ENCODE measurements at regions not wholly inside any gene's neighbourhood (a gene's known extent, or its start where the extent isn't known, plus 50 kb on each side); places are given as distances from the start of the nearest gene placed in this dataset.

DNA sequence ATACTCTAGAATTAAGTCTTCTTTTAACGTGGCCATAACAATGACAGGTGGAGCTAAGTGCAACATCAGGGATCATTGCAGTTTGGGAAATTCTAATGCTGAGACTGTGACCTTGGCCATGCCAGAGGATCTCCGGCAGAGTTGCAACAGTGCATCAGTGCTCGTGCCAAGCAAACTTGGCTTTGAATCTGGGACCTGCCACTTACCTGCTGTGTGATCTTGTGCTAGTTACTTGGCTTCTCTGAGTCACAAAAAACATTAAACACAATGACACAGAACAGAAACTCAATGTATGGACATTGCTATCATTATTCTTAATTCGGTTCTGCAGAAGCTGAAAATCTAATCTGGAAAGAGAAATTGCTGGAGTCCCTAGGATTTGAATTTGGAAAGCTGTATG is 435.5 kb upstream of the CCL2 start:
- H3K4me3 Mint-ChIP-seq: no peak overlapping the region

DNA sequence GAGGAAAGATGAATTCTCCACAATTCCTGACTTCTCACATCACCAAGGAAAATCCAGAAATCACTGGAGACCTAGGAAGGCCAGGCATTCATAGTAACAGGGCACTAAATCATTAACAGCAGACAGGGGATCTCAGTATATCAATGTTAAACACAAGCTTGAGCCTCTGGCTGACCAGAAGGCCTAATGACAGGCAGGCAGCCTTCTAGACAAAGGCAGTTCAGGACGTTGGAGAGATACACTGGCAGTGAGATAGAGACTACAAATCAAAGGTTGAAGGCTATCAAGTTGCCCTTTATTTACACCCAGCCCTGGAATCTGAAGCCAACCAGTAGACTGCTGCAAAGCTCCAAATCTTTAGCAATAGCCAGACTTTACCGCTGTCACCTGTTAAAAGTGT is 422.8 kb upstream of the CCL2 start:
- 14% methylated on average over 1 of the region's 2 CpGs for WGBS (ENCODE audit: insufficient coverage)

More for the DNA sequence above, 435.5 kb upstream of the CCL2 start:
- intact Hi-C loops (cut with micrococcal nuclease): no loop called here
- WGBS (ENCODE audit: insufficient coverage): 81% methylated on average over 3 of the region's 4 CpGs
- Histone ChIP-seq H3K9ac (ENCODE audit: insufficient read depth, low read length, poor library complexity, severe bottlenecking) (no peak overlapping the region), H3K4me3 (replicated peaks in 1 of 3; ENCODE audit: low read depth in 2 of 3, low read length in 3 of 3) (no peak overlapping the region), H4K20me1 (ENCODE audit: insufficient read depth, low read length) (no peaks in the 10 kb centered on the region), H3K36me3 (replicated peaks in 1 of 2; ENCODE audit: control insufficient read depth in 1 of 2, insufficient read depth in 2 of 2, low read length in 2 of 2) (no peaks in the 10 kb centered on the region), H3K9me3 (replicated peaks in 1 of 2; ENCODE audit: control insufficient read depth in 1 of 2, insufficient read depth in 1 of 2, low read length in 2 of 2) (no peaks in the 10 kb centered on the region), H2AFZ (ENCODE audit: insufficient read depth, low read depth, low read length, poor library complexity, severe bottlenecking) (no peak overlapping the region), H3K79me2 (ENCODE audit: insufficient read depth, low read length) (no peaks in the 10 kb centered on the region), H3K4me2 (replicated peaks; ENCODE audit: extremely low read depth, low read length, poor library complexity, severe bottlenecking) (no peak overlapping the region), H3K27ac (ENCODE audit: low read depth in 1 of 2, low read length in 2 of 2) (no peak overlapping the region), H3K27me3 (ENCODE audit: control insufficient read depth in 2 of 2, insufficient read depth in 2 of 2, low read length in 2 of 2) (peaks cover 3 to 4% of the 10 kb centered on the region in 2 donors), H3K4me1 (ENCODE audit: control insufficient read depth in 1 of 2, insufficient read depth in 2 of 2, low read length in 2 of 2) (no peaks in the 10 kb centered on the region)
- peaks cover 0 to 7% (median 3%) of the 10 kb centered on the region in 3 donors for H3K27me3 Mint-ChIP-seq (ENCODE audit: low read depth in 3 of 3)
- no peaks in the 10 kb centered on the region for H3K4me1 Mint-ChIP-seq
- DNase-seq: no peak
- H3K36me3 Mint-ChIP-seq: no peaks in the 10 kb centered on the region
- TF ChIP-seq, protein P1, sequence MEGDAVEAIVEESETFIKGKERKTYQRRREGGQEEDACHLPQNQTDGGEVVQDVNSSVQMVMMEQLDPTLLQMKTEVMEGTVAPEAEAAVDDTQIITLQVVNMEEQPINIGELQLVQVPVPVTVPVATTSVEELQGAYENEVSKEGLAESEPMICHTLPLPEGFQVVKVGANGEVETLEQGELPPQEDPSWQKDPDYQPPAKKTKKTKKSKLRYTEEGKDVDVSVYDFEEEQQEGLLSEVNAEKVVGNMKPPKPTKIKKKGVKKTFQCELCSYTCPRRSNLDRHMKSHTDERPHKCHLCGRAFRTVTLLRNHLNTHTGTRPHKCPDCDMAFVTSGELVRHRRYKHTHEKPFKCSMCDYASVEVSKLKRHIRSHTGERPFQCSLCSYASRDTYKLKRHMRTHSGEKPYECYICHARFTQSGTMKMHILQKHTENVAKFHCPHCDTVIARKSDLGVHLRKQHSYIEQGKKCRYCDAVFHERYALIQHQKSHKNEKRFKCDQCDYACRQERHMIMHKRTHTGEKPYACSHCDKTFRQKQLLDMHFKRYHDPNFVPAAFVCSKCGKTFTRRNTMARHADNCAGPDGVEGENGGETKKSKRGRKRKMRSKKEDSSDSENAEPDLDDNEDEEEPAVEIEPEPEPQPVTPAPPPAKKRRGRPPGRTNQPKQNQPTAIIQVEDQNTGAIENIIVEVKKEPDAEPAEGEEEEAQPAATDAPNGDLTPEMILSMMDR (IDR thresholded peaks at IDR 0.05): no peak
- peaks cover 0 to 2% (median 0%) of the 10 kb centered on the region in 7 donors for H3K9me3 Mint-ChIP-seq
- H3K27ac Mint-ChIP-seq: no peak overlapping the region

More for the DNA sequence above, 422.8 kb upstream of the CCL2 start:
- TF ChIP-seq, protein P1 (IDR thresholded peaks at IDR 0.05): no peak
- Histone ChIP-seq H3K4me2 (replicated peaks; ENCODE audit: extremely low read depth, low read length, poor library complexity, severe bottlenecking) (no peak overlapping the region), H3K36me3 (replicated peaks in 1 of 2; ENCODE audit: control insufficient read depth in 1 of 2, insufficient read depth in 2 of 2, low read length in 2 of 2) (no peaks in the 10 kb centered on the region), H2AFZ (ENCODE audit: insufficient read depth, low read depth, low read length, poor library complexity, severe bottlenecking) (no peak overlapping the region), H4K20me1 (ENCODE audit: insufficient read depth, low read length) (no peaks in the 10 kb centered on the region), H3K9ac (ENCODE audit: insufficient read depth, low read length, poor library complexity, severe bottlenecking) (no peak overlapping the region), H3K79me2 (ENCODE audit: insufficient read depth, low read length) (no peaks in the 10 kb centered on the region), H3K4me1 (ENCODE audit: control insufficient read depth in 1 of 2, insufficient read depth in 2 of 2, low read length in 2 of 2) (no peaks in the 10 kb centered on the region), H3K9me3 (replicated peaks in 1 of 2; ENCODE audit: control insufficient read depth in 1 of 2, insufficient read depth in 1 of 2, low read length in 2 of 2) (no peaks in the 10 kb centered on the region), H3K27ac (ENCODE audit: low read depth in 1 of 2, low read length in 2 of 2) (no peak overlapping the region), H3K27me3 (ENCODE audit: control insufficient read depth in 2 of 2, insufficient read depth in 2 of 2, low read length in 2 of 2) (no peaks in the 10 kb centered on the region), H3K4me3 (replicated peaks in 1 of 3; ENCODE audit: low read depth in 2 of 3, low read length in 3 of 3) (no peak overlapping the region)
- peaks cover 0 to 2% (median 0%) of the 10 kb centered on the region in 7 donors for H3K9me3 Mint-ChIP-seq
- no peaks in the 10 kb centered on the region for H3K4me1 Mint-ChIP-seq
- DNase-seq: no peak
- intact Hi-C loops (cut with micrococcal nuclease): no loop called here
- H3K36me3 Mint-ChIP-seq: no peaks in the 10 kb centered on the region
- H3K27me3 Mint-ChIP-seq (ENCODE audit: low read depth in 3 of 3): peaks cover 0 to 7% (median 2%) of the 10 kb centered on the region in 3 donors
- H3K27ac Mint-ChIP-seq: no peak overlapping the region
- H3K4me3 Mint-ChIP-seq: no peak overlapping the region

All from CD14-positive monocyte (primary cell).